ENCODE measurements at regions not wholly inside any gene's neighbourhood (a gene's known extent, or its start where the extent isn't known, plus 50 kb on each side); places are given as distances from the start of the nearest gene placed in this dataset.

DNA sequence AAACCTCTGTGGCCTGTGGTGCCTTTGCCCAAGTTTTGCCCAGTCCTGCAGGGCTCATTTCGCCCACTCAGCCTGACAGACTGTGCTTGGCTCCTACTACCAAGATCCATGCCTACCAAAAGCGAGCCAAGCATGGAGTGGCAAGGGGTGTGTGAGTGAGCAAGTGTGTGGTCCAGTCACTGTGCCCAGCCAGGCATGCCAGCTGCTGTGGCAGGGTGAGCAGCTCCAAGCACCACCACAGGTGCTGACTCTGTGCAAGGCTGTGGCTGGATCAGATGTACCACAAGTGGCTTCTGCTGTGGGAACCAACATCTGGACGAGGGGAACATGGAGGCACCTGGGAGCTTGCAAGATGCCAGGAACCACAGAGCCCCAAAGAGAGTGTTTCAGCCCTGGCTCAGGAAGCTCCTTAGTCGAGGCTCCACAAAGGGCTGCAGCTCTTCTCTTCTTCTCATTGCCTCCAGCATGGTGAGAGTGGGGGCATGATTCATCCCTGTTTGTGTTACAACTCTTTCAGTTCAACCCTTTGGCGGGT is 1564.2 kb upstream of the MIR17HG start:
- Mint-ChIP-seq H3K36me3 (no peaks in the 10 kb centered on the region), H3K27ac (no peak overlapping the region), H3K4me3 (no peak overlapping the region), H3K27me3 (ENCODE audit: low read depth in 2 of 2) (no peaks in the 10 kb centered on the region), H3K9me3 (peaks cover 3 to 4% of the 10 kb centered on the region in 2 donors), H3K4me1 (no peaks in the 10 kb centered on the region)
- Histone ChIP-seq H3K4me3 (ENCODE audit: low read length) (no peak overlapping the region), H3K27me3 (ENCODE audit: control insufficient read depth, insufficient read depth, low read length) (no peaks in the 10 kb centered on the region), H3K9me3 (ENCODE audit: control insufficient read depth, insufficient read depth, low read length) (peaks cover 12% of the 10 kb centered on the region), H3K4me1 (ENCODE audit: control insufficient read depth, insufficient read depth, low read length) (no peaks in the 10 kb centered on the region), H3K27ac (ENCODE audit: low read length) (no peak overlapping the region), H3K36me3 (ENCODE audit: control insufficient read depth, insufficient read depth, low read length) (no peaks in the 10 kb centered on the region)
- no peak for DNase-seq
- no peak for ATAC-seq
- TF ChIP-seq, protein P1, sequence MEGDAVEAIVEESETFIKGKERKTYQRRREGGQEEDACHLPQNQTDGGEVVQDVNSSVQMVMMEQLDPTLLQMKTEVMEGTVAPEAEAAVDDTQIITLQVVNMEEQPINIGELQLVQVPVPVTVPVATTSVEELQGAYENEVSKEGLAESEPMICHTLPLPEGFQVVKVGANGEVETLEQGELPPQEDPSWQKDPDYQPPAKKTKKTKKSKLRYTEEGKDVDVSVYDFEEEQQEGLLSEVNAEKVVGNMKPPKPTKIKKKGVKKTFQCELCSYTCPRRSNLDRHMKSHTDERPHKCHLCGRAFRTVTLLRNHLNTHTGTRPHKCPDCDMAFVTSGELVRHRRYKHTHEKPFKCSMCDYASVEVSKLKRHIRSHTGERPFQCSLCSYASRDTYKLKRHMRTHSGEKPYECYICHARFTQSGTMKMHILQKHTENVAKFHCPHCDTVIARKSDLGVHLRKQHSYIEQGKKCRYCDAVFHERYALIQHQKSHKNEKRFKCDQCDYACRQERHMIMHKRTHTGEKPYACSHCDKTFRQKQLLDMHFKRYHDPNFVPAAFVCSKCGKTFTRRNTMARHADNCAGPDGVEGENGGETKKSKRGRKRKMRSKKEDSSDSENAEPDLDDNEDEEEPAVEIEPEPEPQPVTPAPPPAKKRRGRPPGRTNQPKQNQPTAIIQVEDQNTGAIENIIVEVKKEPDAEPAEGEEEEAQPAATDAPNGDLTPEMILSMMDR (IDR thresholded peaks at IDR 0.05), result no peak
- intact Hi-C loops (cut with micrococcal nuclease), result no loop called here
- WGBS (ENCODE audit: insufficient coverage), result 80% methylated on average over 5 of the region's 5 CpGs

DNA sequence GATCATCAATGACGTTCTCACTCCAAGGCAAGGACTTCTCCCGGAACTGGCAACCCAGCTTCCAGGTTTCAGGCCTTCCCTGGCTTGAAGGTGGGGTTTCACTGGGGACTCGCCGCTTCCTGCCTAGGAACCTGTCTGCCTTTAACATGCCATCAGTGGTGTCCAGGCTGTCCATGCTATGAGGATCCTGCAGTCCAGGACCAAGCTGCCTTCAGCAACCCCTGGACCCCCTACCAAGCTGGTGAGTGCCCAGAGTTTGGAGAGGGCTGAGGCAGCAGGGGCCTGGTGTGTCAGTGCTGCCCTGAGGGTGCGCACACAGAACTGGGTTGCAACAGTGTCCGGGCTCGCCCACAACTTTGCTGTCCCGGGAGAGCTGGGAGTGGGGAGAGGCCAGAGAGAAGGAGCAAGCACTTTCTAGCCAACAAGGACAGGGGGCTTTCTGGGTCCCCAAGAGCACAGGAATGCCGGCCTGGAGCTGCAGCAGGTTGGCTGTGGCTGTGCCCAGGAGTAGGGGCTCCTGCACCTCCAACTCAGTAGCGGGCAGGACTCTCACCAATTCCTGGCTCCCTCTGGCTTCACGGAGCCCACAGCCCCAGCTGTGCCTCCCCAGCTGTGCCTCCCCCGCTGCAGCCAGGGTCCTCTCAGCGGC is 1563.2 kb upstream of the MIR17HG start:
- H3K27me3 ChIP-seq (ENCODE audit: control insufficient read depth, insufficient read depth, low read length), result no peaks in the 10 kb centered on the region
- Mint-ChIP-seq H3K27ac (no peak overlapping the region), H3K36me3 (no peaks in the 10 kb centered on the region), H3K9me3 (peaks cover 4 to 5% of the 10 kb centered on the region in 2 donors), H3K4me3 (no peak overlapping the region), H3K4me1 (no peaks in the 10 kb centered on the region), H3K27me3 (ENCODE audit: low read depth in 2 of 2) (no peaks in the 10 kb centered on the region)
- H3K9me3 ChIP-seq (ENCODE audit: control insufficient read depth, insufficient read depth, low read length), result peaks cover 12% of the 10 kb centered on the region
- no peak overlapping the region for H3K27ac ChIP-seq (ENCODE audit: low read length)
- TF ChIP-seq, protein P1 (IDR thresholded peaks at IDR 0.05), result no peak
- no peaks in the 10 kb centered on the region for H3K36me3 ChIP-seq (ENCODE audit: control insufficient read depth, insufficient read depth, low read length)
- intact Hi-C loops (cut with micrococcal nuclease), result no loop called here
- DNase-seq (no peak), ATAC-seq (no peak)
- WGBS (ENCODE audit: insufficient coverage), result 89% methylated on average over 13 of the region's 13 CpGs
- no peaks in the 10 kb centered on the region for H3K4me1 ChIP-seq (ENCODE audit: control insufficient read depth, insufficient read depth, low read length)
- H3K4me3 ChIP-seq (ENCODE audit: low read length), result no peak overlapping the region

DNA sequence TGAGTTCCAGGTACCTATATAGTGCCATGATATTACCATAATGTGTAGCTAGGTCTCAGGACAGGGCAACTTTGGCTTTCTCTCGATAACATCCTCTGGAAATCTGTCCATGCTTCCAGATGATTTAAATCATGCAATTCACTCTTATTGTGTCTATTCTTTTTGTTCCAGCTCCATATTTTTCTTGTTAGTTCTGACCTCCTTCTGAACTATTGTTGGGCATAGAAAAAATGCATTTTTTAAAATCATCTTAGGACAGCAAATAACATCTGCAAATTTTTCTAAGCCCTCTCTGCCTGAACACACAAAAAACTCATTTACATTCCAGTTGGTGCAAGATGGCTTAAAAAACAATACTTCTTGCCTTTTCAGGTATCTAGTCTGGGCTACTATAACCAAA is 1561.0 kb upstream of the MIR17HG start:
- TF ChIP-seq, protein P1 (IDR thresholded peaks at IDR 0.05), result no peak
- ATAC-seq, result no peak
- 94% methylated on average over 1 of the region's 1 CpG for WGBS (ENCODE audit: insufficient coverage)

DNA sequence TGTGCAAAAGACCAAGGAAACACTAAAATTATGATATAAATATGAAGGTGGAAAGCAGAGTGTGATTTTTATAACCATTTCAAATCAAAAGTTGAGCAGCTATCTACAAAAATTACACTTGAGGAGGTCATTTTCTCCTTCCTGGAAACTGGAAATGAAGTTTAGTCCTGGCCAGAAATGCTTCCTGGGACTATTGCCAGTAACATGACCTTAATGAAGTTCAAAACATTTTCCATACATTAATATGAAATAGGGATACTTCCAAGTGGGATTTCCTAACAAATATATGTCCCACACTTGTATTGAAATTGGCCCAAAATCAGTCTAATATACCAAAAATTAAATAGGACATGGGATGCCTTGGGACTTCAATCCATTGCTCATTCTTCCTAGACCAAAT is 1556.8 kb upstream of the MIR17HG start:
- Mint-ChIP-seq H3K4me1 (no peaks in the 10 kb centered on the region), H3K27me3 (ENCODE audit: low read depth in 2 of 2) (no peaks in the 10 kb centered on the region), H3K9me3 (peaks cover 7 to 17% of the 10 kb centered on the region in 2 donors), H3K27ac (no peak overlapping the region), H3K4me3 (no peak overlapping the region), H3K36me3 (no peaks in the 10 kb centered on the region)
- no peak for ATAC-seq
- Histone ChIP-seq H3K36me3 (ENCODE audit: control insufficient read depth, insufficient read depth, low read length) (no peaks in the 10 kb centered on the region), H3K9me3 (ENCODE audit: control insufficient read depth, insufficient read depth, low read length) (no peaks in the 10 kb centered on the region), H3K27me3 (ENCODE audit: control insufficient read depth, insufficient read depth, low read length) (no peaks in the 10 kb centered on the region), H3K27ac (ENCODE audit: low read length) (no peak overlapping the region), H3K4me1 (ENCODE audit: control insufficient read depth, insufficient read depth, low read length) (no peaks in the 10 kb centered on the region), H3K4me3 (ENCODE audit: low read length) (no peak overlapping the region)
- DNase-seq, result no peak
- intact Hi-C loops (cut with micrococcal nuclease), result no loop called here
- TF ChIP-seq, protein P1 (IDR thresholded peaks at IDR 0.05), result no peak

More for the DNA sequence above, 1561.0 kb upstream of the MIR17HG start:
- intact Hi-C loops (cut with micrococcal nuclease), result no loop called here
- Mint-ChIP-seq H3K27ac (no peak overlapping the region), H3K9me3 (peaks cover 0 to 8% of the 10 kb centered on the region in 2 donors), H3K27me3 (ENCODE audit: low read depth in 2 of 2) (no peaks in the 10 kb centered on the region), H3K4me1 (no peaks in the 10 kb centered on the region), H3K4me3 (no peak overlapping the region), H3K36me3 (no peaks in the 10 kb centered on the region)
- H3K27ac ChIP-seq (ENCODE audit: low read length), result no peak overlapping the region
- DNase-seq, result no peak
- no peak overlapping the region for H3K4me3 ChIP-seq (ENCODE audit: low read length)
- peaks cover 12% of the 10 kb centered on the region for H3K9me3 ChIP-seq (ENCODE audit: control insufficient read depth, insufficient read depth, low read length)
- no peaks in the 10 kb centered on the region for H3K4me1 ChIP-seq (ENCODE audit: control insufficient read depth, insufficient read depth, low read length)
- H3K27me3 ChIP-seq (ENCODE audit: control insufficient read depth, insufficient read depth, low read length), result no peaks in the 10 kb centered on the region
- H3K36me3 ChIP-seq (ENCODE audit: control insufficient read depth, insufficient read depth, low read length), result no peaks in the 10 kb centered on the region
